GM11168 (cell line): ENCODE measurements at regions not wholly inside any gene's neighbourhood (a gene's known extent, or its start where the extent isn't known, plus 50 kb on each side); places are given as distances from the start of the nearest gene placed in this dataset.

Experiments used
- in situ Hi-C: fragments of 300-500 bp; cut with MboI; formaldehyde crosslinking; loops from one replicate; pipeline ENCODE4 v1.12.0; 2022; ENCODE audit warnings: low sequenced_read_pairs; ENCODE audit not compliant: unreplicated experiment

GRCh38 chr2:11012131-11012693 is 100.5 kb downstream of the KCNF1 start:
- in situ Hi-C loops = no loop called here

- in situ Hi-C loops = no loop called here
These were observed 101.5 kb downstream of the KCNF1 start for GRCh38 chr2:11013196-11013595.

- in situ Hi-C loops = no loop called here
These were observed 102.3 kb downstream of the KCNF1 start for GRCh38 chr2:11014026-11014425.

GRCh38 chr2:11016735-11017388 is 105.1 kb downstream of the KCNF1 start:
- in situ Hi-C loops = no loop called here

- in situ Hi-C loops = no loop called here
These were observed 106.2 kb downstream of the KCNF1 start for GRCh38 chr2:11017921-11018320.

- in situ Hi-C loops = no loop called here
These were observed 107.0 kb downstream of the KCNF1 start for GRCh38 chr2:11018651-11019185.

GRCh38 chr2:11019614-11020013 is 107.9 kb downstream of the KCNF1 start:
- in situ Hi-C loops = no loop called here

GRCh38 chr2:11022064-11022463 is 110.3 kb downstream of the KCNF1 start:
- in situ Hi-C loops = no loop called here

GRCh38 chr2:11022591-11023273 is 111.0 kb downstream of the KCNF1 start:
- in situ Hi-C loops = no loop called here

- in situ Hi-C loops = no loop called here
These were observed 111.9 kb downstream of the KCNF1 start for GRCh38 chr2:11023326-11024258.

GRCh38 chr2:11024259-11024645 is 112.5 kb downstream of the KCNF1 start:
- in situ Hi-C loops = no loop called here

- in situ Hi-C loops = no loop called here
These were observed 113.0 kb downstream of the KCNF1 start for GRCh38 chr2:11024687-11025086.

GRCh38 chr2:11026286-11026921 is 114.7 kb downstream of the KCNF1 start:
- in situ Hi-C loops = no loop called here

GRCh38 chr2:11027195-11027594 is 115.5 kb downstream of the KCNF1 start:
- in situ Hi-C loops = no loop called here

- in situ Hi-C loops = no loop called here
These were observed 116.7 kb downstream of the KCNF1 start for GRCh38 chr2:11028407-11028916.

- in situ Hi-C loops = no loop called here
These were observed 117.4 kb downstream of the KCNF1 start for GRCh38 chr2:11029136-11029535.

- in situ Hi-C loops = no loop called here
These were observed 118.3 kb downstream of the KCNF1 start for GRCh38 chr2:11030036-11030435.

GRCh38 chr2:11030909-11031308 is 119.2 kb downstream of the KCNF1 start:
- in situ Hi-C loops = no loop called here

- in situ Hi-C loops = no loop called here
These were observed 120.1 kb downstream of the KCNF1 start for GRCh38 chr2:11031876-11032275.

GRCh38 chr2:11032396-11032795 is 120.7 kb downstream of the KCNF1 start:
- in situ Hi-C loops = no loop called here
